ENCODE measurements at regions not wholly inside any gene's neighbourhood (a gene's known extent, or its start where the extent isn't known, plus 50 kb on each side); places are given as distances from the start of the nearest gene placed in this dataset.

GRCh38 chr9:73531051-73531532, 379.4 kb downstream of the ANXA1 start:
- H3K4me3 Mint-ChIP-seq = no peak overlapping the region
- no peaks in the 10 kb centered on the region for H3K27me3 Mint-ChIP-seq
- no peak overlapping the region for H3K27ac Mint-ChIP-seq
- no peaks in the 10 kb centered on the region for H3K36me3 Mint-ChIP-seq
- no peak for ATAC-seq
- no peaks in the 10 kb centered on the region for H3K4me1 Mint-ChIP-seq (ENCODE audit: low read depth in 2 of 2)
- peaks cover 3% of the 10 kb centered on the region for H3K9me3 Mint-ChIP-seq
- no peak for DNase-seq (ENCODE audit: low spot score)

DNA sequence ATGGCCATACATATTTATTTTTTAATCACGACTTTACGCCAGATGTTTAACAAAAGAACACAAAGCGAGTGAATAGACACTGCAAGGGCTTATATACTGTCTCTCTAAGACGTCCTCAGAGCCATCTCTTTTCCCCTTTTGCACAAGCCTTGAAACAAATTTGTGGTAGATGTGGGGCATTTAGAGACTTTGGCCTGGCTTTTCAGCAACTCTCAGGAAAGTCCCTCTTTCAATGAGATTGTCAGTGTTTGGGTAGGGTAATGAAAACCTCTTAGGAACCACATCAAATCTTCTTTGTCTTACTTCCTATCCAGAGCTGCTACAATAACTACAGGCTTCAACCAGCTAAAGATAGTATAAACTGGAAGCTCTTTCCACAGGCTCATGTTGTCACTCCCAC, 380.0 kb downstream of the ANXA1 start:
- Mint-ChIP-seq H3K9me3 (peaks cover 3% of the 10 kb centered on the region), H3K27ac (no peak overlapping the region), H3K36me3 (no peaks in the 10 kb centered on the region), H3K4me3 (no peak overlapping the region), H3K27me3 (no peaks in the 10 kb centered on the region), H3K4me1 (ENCODE audit: low read depth in 2 of 2) (no peaks in the 10 kb centered on the region)
- no peak for ATAC-seq
- no peak for DNase-seq (ENCODE audit: low spot score)

DNA sequence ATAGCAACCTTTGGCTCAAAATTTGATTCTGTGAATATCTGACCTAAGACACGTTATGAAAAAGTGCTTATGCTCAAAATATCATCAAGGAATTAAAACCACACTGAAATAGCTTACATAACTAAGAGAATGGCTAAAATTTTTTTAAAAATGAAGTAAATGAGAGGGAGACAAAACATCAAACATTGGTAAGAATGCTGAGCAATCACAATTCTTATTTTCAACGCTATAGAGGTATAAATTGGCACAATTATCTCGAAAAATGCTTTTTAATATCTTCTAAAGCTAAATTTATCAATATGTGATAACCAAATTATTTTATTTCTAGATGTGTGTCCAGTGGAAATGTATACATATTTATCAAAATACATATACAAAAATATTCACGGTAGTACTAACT, 381.3 kb downstream of the ANXA1 start:
- ATAC-seq (no peak), DNase-seq (ENCODE audit: low spot score) (no peak)
- no peak overlapping the region for H3K4me3 Mint-ChIP-seq
- no peaks in the 10 kb centered on the region for H3K4me1 Mint-ChIP-seq (ENCODE audit: low read depth in 2 of 2)
- H3K36me3 Mint-ChIP-seq = no peaks in the 10 kb centered on the region
- no peaks in the 10 kb centered on the region for H3K27me3 Mint-ChIP-seq
- H3K27ac Mint-ChIP-seq = no peak overlapping the region
- H3K9me3 Mint-ChIP-seq = peaks cover 7% of the 10 kb centered on the region

- ATAC-seq = no peak
- Mint-ChIP-seq H3K36me3 (no peaks in the 10 kb centered on the region), H3K4me3 (no peak overlapping the region), H3K4me1 (ENCODE audit: low read depth in 2 of 2) (no peaks in the 10 kb centered on the region), H3K9me3 (peaks cover 5% of the 10 kb centered on the region), H3K27ac (no peak overlapping the region), H3K27me3 (no peaks in the 10 kb centered on the region)
- no peak for DNase-seq (ENCODE audit: low spot score)
These were observed 384.7 kb downstream of the ANXA1 start for GRCh38 chr9:73536403-73536802.

DNA sequence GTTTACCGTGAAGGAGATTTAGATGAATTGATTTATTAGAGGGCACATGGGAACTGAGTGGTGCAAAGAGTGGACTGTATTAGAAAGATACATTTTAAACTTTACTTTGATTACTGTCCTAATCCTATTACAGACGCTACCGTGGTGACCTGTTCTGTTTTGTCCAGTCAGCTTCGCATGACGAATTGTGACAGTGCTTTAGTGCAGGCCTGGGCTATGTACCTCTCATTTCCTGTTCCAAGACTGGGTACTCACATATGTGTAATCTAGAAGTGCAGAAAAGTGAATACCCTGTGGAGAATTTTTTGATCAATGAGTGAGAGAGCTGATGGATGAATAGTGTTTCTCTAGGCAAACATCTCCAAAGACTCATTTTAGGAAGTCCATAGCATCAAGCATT, 385.9 kb downstream of the ANXA1 start:
- DNase-seq (ENCODE audit: low spot score) = no peak
- Mint-ChIP-seq H3K9me3 (peaks cover 7% of the 10 kb centered on the region), H3K36me3 (no peaks in the 10 kb centered on the region), H3K4me3 (no peak overlapping the region), H3K27me3 (no peaks in the 10 kb centered on the region), H3K4me1 (ENCODE audit: low read depth in 2 of 2) (no peaks in the 10 kb centered on the region), H3K27ac (no peak overlapping the region)
- no peak for ATAC-seq

- Mint-ChIP-seq H3K27ac (no peak overlapping the region), H3K4me1 (ENCODE audit: low read depth in 2 of 2) (no peaks in the 10 kb centered on the region), H3K27me3 (no peaks in the 10 kb centered on the region), H3K36me3 (no peaks in the 10 kb centered on the region), H3K9me3 (peaks cover 7% of the 10 kb centered on the region), H3K4me3 (no peak overlapping the region)
- ATAC-seq (no peak), DNase-seq (ENCODE audit: low spot score) (no peak)
These were observed 388.3 kb downstream of the ANXA1 start for GRCh38 chr9:73539881-73540390.

DNA sequence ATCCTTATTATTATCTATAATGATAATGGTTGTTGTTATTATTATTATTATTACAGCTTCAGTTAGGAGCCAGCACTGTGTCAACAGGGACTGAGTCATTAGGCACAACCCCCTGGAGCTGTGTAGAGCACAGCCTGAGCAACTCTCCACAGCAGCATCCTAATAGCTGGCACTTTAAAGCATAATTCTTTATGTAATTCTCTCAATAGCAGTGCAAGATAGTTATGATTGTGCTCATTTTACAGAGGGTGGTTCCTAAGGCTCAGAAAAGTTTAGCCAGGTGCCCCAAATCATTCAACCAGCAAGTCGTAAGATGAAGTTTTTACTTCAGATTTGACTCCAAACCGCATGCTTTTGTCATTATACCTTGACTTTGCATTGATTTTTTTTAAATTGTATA, 390.3 kb downstream of the ANXA1 start:
- Mint-ChIP-seq H3K27me3 (no peaks in the 10 kb centered on the region), H3K4me1 (ENCODE audit: low read depth in 2 of 2) (no peaks in the 10 kb centered on the region), H3K27ac (no peak overlapping the region), H3K9me3 (peaks cover 7% of the 10 kb centered on the region), H3K4me3 (no peak overlapping the region), H3K36me3 (no peaks in the 10 kb centered on the region)
- DNase-seq (ENCODE audit: low spot score) = no peak
- no peak for ATAC-seq

GRCh38 chr9:73543727-73544126, 392.1 kb downstream of the ANXA1 start:
- ATAC-seq (no peak), DNase-seq (ENCODE audit: low spot score) (no peak)
- no peak overlapping the region for H3K4me3 Mint-ChIP-seq
- H3K27ac Mint-ChIP-seq = no peak overlapping the region
- H3K9me3 Mint-ChIP-seq = peaks cover 4% of the 10 kb centered on the region
- H3K4me1 Mint-ChIP-seq (ENCODE audit: low read depth in 2 of 2) = no peaks in the 10 kb centered on the region
- no peaks in the 10 kb centered on the region for H3K27me3 Mint-ChIP-seq
- H3K36me3 Mint-ChIP-seq = no peaks in the 10 kb centered on the region

- Mint-ChIP-seq H3K36me3 (no peaks in the 10 kb centered on the region), H3K27me3 (no peaks in the 10 kb centered on the region), H3K4me3 (no peak overlapping the region), H3K9me3 (no peaks in the 10 kb centered on the region), H3K4me1 (ENCODE audit: low read depth in 2 of 2) (no peaks in the 10 kb centered on the region), H3K27ac (no peak overlapping the region)
- ATAC-seq = no peak
- no peak for DNase-seq (ENCODE audit: low spot score)
These were observed 396.5 kb downstream of the ANXA1 start for GRCh38 chr9:73548201-73548600.

- ATAC-seq (no peak), DNase-seq (ENCODE audit: low spot score) (no peak)
- Mint-ChIP-seq H3K27me3 (no peaks in the 10 kb centered on the region), H3K4me1 (ENCODE audit: low read depth in 2 of 2) (no peaks in the 10 kb centered on the region), H3K4me3 (no peak overlapping the region), H3K27ac (no peak overlapping the region), H3K36me3 (no peaks in the 10 kb centered on the region), H3K9me3 (no peaks in the 10 kb centered on the region)
These were observed 398.3 kb downstream of the ANXA1 start for GRCh38 chr9:73549991-73550390.

- Mint-ChIP-seq H3K4me1 (ENCODE audit: low read depth in 2 of 2) (no peaks in the 10 kb centered on the region), H3K27me3 (no peaks in the 10 kb centered on the region), H3K36me3 (no peaks in the 10 kb centered on the region), H3K4me3 (no peak overlapping the region), H3K27ac (no peak overlapping the region), H3K9me3 (peaks cover 5% of the 10 kb centered on the region)
- ATAC-seq (no peak), DNase-seq (ENCODE audit: low spot score) (no peak)
These were observed 401.6 kb downstream of the ANXA1 start for GRCh38 chr9:73553295-73553694.

- Mint-ChIP-seq H3K27me3 (no peaks in the 10 kb centered on the region), H3K4me3 (no peak overlapping the region), H3K9me3 (peaks cover 24% of the 10 kb centered on the region), H3K27ac (no peak overlapping the region), H3K36me3 (no peaks in the 10 kb centered on the region), H3K4me1 (ENCODE audit: low read depth in 2 of 2) (no peaks in the 10 kb centered on the region)
- no peak for DNase-seq (ENCODE audit: low spot score)
- ATAC-seq = no peak
These were observed 406.8 kb downstream of the ANXA1 start for GRCh38 chr9:73558471-73558870.

DNA sequence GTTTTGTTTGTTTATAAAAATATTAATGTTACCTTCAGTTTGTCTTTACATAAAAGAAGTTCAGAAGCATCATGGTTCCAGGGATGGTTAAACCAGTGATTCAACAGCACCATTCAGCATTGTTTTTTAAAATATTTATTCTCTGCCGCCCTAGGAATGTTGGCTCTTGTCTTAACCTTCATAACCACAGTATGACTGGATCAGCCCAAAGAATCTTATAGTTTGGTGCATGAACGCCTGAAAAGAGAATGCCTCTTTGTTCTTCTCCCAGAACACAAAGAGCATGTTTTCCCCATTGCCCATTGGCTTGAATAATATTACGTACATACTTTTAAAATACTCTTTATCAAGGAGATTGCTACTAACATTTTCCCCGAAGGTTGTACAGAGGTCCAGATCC, 413.4 kb downstream of the ANXA1 start:
- Mint-ChIP-seq H3K36me3 (no peaks in the 10 kb centered on the region), H3K27ac (no peak overlapping the region), H3K27me3 (no peaks in the 10 kb centered on the region), H3K4me1 (ENCODE audit: low read depth in 2 of 2) (no peaks in the 10 kb centered on the region), H3K9me3 (peaks cover 17% of the 10 kb centered on the region), H3K4me3 (no peak overlapping the region)
- no peak for DNase-seq (ENCODE audit: low spot score)
- no peak for ATAC-seq

DNA sequence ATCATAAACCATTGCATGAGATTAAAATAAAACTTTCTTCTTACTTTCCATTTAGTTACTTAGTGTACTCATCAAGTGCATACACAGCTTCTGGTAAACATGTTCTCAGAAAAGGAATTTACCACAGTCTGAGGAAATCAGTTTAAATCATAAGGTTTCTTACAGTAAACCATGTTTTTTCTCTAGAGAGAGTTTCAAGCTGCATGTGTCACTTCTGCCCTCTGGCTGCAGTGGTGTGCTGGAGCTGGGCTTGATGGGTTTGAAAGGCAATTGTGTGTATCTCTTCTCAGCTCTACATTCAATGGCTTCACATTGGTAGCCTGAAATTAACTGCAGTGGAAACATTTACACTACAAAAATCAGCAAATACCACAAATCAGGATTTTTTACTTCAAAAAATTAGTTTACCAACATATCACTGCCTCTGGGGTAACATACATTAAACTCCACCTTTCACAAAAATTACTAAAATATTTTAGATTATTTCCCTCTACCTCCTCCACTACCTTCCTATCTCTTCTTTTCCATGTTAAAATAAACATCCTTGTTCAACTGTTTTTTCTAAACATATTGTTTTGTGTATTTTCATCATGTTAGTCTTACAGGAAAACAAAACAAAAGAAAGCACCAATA, 414.3 kb downstream of the ANXA1 start:
- Mint-ChIP-seq H3K4me3 (no peak overlapping the region), H3K27me3 (no peaks in the 10 kb centered on the region), H3K9me3 (peaks cover 14% of the 10 kb centered on the region), H3K4me1 (ENCODE audit: low read depth in 2 of 2) (no peaks in the 10 kb centered on the region), H3K27ac (no peak overlapping the region), H3K36me3 (no peaks in the 10 kb centered on the region)
- DNase-seq (ENCODE audit: low spot score) = no peak
- ATAC-seq = no peak

- Mint-ChIP-seq H3K9me3 (peaks cover 14% of the 10 kb centered on the region), H3K4me3 (no peak overlapping the region), H3K36me3 (no peaks in the 10 kb centered on the region), H3K27ac (no peak overlapping the region), H3K4me1 (ENCODE audit: low read depth in 2 of 2) (no peaks in the 10 kb centered on the region), H3K27me3 (no peaks in the 10 kb centered on the region)
- ATAC-seq (no peak), DNase-seq (ENCODE audit: low spot score) (no peak)
These were observed 415.0 kb downstream of the ANXA1 start for GRCh38 chr9:73566627-73567026.

Data from natural killer cell treated with Interleukin-12 subunit alpha and Interleukin-12 subunit beta and Interleukin-15 and Interleukin-18, amount 100 ng/mL, for 72 hours (primary cell).